Erythroblast (primary cell): ENCODE measurements at regions not wholly inside any gene's neighbourhood (a gene's known extent, or its start where the extent isn't known, plus 50 kb on each side); places are given as distances from the start of the nearest gene placed in this dataset.

Experiments
- GATA1 ChIP-seq: IDR thresholded peaks from 2 replicates; pipeline ENCODE4 v1.6.1; 2011; ENCODE audit warnings: low read depth, mild to moderate bottlenecking, control low read depth, low read length, moderate library complexity
- POLR2A ChIP-seq: IDR thresholded peaks from 2 replicates; pipeline ENCODE4 v1.6.1; 2011; ENCODE audit warnings: mild to moderate bottlenecking, low read length

DNA sequence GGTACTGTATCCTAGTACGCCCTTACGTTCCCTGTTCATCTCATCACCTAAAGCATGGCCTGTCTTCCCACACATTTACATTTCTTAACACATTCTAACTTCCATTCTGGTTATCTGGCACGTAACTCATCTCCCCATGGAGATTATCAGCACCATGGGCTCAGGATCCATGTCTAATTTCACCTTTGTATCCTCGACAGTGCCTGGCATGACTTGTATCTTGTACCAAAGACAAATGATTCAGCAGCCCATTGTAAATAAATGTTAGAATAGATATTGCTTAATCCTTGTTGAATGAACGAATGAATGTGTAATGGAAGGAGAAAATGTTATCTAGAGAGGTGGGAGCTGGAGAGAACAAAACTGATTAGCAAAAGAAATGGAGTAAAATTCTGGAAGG is 69.7 kb upstream of the TPM1 start:
- TF ChIP-seq POLR2A (no peak), GATA1 (no peak)
